ENCODE measurements at regions not wholly inside any gene's neighbourhood (a gene's known extent, or its start where the extent isn't known, plus 50 kb on each side); places are given as distances from the start of the nearest gene placed in this dataset.

GRCh38 chr16:50925758-50926357 is 184.0 kb downstream of the CYLD start:
- ATAC-seq (no peak), DNase-seq (ENCODE audit: low spot score in 2 of 2) (no peak)
- no peak overlapping the region for H3K27ac Mint-ChIP-seq
- no peaks in the 10 kb centered on the region for H3K36me3 Mint-ChIP-seq
- peaks cover 0 to 4% of the 10 kb centered on the region in 2 donors for H3K9me3 Mint-ChIP-seq

- H3K27ac Mint-ChIP-seq = no peak overlapping the region
- peaks cover 0 to 4% of the 10 kb centered on the region in 2 donors for H3K9me3 Mint-ChIP-seq
- no peaks in the 10 kb centered on the region for H3K36me3 Mint-ChIP-seq
- DNase-seq (ENCODE audit: low spot score in 2 of 2) (no peak), ATAC-seq (no peak)
Observed at GRCh38 chr16:50924759-50925545, 183.1 kb downstream of the CYLD start.

DNA sequence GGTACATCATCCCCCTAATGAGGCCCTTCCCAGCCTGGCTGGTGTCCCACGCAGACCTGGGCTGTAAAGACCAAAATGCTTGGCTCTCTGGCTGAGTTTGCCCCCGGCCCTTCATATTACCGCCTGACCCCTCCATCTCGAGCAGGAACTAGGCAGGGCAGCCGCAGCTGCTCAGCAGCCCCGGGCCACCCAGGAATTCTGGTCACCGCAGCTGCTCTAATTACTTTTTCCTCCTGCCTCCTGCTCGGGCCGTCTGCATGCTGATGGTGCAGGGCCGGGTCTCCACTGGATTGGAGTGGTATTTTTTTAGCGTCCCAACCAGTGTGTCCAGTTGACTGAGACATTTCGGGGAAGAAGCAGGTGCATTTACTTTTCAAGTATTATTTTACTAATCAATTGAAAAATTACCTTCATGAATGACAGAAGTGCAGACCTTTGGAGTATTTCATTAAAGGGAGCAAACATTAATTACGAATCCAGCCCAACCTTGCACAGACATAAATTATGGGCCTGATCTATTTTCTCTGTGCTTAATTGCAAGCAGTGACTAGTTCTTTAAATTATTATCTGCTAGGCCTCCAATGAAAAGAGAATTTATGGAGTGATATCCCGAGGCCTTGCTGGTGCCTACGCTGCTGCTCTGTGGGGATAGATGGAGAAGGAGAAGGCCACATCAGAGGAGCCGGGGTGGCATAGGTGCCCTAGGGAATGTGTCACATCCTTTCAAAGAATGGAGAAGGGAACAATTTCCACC is 176.2 kb downstream of the CYLD start:
- Mint-ChIP-seq H3K9me3 (peaks cover 0 to 4% of the 10 kb centered on the region in 2 donors), H3K27ac (no peak overlapping the region), H3K36me3 (no peaks in the 10 kb centered on the region)
- ATAC-seq = no peak
- no peak for DNase-seq (ENCODE audit: low spot score in 2 of 2)

GRCh38 chr16:50916040-50916439 is 174.2 kb downstream of the CYLD start:
- H3K36me3 Mint-ChIP-seq = no peaks in the 10 kb centered on the region
- no peaks in the 10 kb centered on the region for H3K9me3 Mint-ChIP-seq
- DNase-seq (ENCODE audit: low spot score in 2 of 2) = no peak
- no peak for ATAC-seq
- H3K27ac Mint-ChIP-seq = no peak overlapping the region

DNA sequence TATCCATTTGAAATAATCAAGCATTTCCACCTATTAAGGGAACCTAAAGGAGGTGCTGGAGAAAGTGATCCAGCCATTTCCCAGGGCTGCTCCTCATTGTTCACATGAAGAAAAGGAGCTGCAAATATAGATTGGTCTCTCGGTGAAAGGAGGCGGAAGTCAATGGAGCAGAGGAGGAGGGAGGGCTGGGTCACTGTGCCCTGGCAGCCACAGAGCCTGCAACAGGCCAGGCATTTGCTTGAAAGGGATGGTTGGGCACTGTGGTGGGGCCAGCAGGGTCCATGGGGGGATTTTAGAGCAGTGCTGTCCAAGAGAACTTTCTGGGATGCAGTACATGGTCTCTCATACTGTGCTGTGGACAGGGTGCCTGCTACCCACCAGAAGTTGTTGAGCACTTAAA is 173.2 kb downstream of the CYLD start:
- no peak overlapping the region for H3K27ac Mint-ChIP-seq
- H3K9me3 Mint-ChIP-seq = no peaks in the 10 kb centered on the region
- DNase-seq (ENCODE audit: low spot score in 2 of 2) (no peak), ATAC-seq (no peak)
- no peaks in the 10 kb centered on the region for H3K36me3 Mint-ChIP-seq

DNA sequence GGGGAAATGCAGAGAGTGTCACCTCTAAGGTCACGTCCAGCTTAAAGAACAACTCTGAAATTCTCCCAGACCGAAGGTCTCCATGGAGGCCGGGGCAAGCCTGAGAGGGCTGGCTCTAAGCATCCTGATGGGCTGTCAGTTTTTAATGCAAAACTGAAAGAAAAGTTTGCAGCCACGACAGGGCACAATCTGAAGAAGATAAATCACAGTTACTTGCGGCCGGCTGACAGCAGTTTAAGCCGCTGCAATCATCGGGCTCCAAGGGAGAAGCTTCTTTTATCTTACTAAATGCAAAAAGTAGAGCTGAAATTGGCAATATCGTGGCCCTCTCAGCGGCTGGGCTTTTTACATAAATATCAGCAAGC is 168.8 kb downstream of the CYLD start:
- ATAC-seq (no peak), DNase-seq (ENCODE audit: low spot score in 2 of 2) (no peak)
- no peaks in the 10 kb centered on the region for H3K9me3 Mint-ChIP-seq
- no peaks in the 10 kb centered on the region for H3K36me3 Mint-ChIP-seq
- no peak overlapping the region for H3K27ac Mint-ChIP-seq

DNA sequence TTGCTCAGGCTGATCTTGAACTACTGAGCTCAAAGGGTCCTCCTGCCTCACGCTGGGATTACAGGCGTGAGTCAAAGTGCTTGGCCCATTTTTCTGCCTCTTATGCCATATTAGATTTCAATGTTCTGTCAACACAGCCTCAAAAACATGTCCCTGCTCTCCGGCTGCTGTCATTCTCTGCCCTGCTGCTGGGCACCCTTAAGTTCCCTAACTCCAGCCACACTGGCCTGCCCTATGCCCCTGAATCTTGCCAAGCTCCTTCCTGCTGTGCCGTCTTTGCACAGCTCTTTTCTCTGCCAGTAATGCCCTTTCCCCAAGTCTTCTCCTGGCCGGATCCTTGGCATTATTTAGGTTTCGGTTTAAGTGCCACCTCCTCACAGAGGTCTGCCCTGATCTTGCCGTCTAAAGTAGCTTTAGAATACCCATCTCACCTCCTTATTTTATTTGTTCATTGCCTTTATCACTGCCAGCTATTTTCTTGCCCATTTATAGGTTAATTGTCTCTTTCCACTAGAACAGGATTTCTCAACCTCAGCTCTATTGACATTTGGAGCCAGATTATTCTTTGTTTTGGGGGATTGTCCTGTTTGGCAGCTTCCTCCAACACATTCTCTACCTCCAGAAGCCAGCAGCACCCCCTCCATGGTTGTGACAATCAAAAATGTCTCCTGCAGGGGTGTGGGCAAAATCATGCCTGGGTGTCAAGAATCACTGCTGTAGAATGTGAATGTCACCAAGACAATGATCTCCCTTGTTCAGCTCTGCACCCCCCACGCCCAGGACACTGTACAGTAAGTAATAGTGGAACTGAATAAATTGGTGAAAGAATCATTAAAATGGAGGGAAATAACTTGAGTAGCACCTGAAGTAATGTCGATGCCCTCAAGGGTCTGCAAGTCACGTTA is 168.2 kb downstream of the CYLD start:
- Mint-ChIP-seq H3K9me3 (no peaks in the 10 kb centered on the region), H3K27ac (no peak overlapping the region), H3K36me3 (no peaks in the 10 kb centered on the region)
- ATAC-seq = no peak
- DNase-seq (ENCODE audit: low spot score in 2 of 2) = no peak

DNA sequence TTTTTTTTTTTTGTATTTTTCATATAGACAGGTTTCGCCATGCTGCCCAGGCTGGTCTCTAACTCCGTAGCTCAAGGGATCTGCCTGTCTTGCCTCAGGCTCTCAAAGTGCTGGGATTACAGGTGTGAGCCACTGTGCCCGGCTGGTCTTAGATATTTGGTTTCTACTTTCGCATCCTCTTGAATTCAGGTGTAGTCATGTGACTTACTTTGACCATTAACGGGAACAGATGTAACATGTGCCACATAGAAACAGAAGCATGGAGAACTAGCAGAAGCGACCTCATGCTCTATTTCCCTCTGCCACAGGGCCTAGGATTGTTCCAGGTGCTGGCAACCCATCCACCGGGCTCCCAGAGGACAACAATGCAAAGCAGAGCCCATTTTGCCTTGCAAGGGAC is 166.6 kb downstream of the CYLD start:
- no peak overlapping the region for H3K27ac Mint-ChIP-seq
- DNase-seq (ENCODE audit: low spot score in 2 of 2) (no peak), ATAC-seq (no peak)
- H3K9me3 Mint-ChIP-seq = no peaks in the 10 kb centered on the region
- no peaks in the 10 kb centered on the region for H3K36me3 Mint-ChIP-seq

DNA sequence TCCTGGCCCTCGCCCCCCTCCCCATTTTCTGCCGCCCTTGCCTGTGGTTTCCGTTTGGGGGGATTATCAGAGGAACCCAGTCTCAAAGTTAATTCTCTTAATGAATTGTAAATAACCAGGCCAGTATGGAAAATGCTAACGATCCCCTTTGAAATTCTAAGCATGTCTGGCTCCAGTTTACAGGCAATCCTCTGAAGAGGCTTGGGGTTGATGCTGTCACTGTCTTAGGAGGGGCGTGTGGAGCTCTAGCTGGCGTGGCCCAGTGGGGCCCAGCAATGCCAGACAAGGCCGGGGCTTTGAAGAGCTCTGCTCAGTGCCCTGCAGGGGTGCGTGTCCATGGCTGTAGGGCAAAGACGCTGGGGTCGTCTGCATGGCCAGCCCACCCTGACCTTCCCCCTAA is 164.6 kb downstream of the CYLD start:
- Mint-ChIP-seq H3K9me3 (no peaks in the 10 kb centered on the region), H3K36me3 (no peaks in the 10 kb centered on the region), H3K27ac (no peak overlapping the region)
- ATAC-seq (no peak), DNase-seq (ENCODE audit: low spot score in 2 of 2) (no peak)

DNA sequence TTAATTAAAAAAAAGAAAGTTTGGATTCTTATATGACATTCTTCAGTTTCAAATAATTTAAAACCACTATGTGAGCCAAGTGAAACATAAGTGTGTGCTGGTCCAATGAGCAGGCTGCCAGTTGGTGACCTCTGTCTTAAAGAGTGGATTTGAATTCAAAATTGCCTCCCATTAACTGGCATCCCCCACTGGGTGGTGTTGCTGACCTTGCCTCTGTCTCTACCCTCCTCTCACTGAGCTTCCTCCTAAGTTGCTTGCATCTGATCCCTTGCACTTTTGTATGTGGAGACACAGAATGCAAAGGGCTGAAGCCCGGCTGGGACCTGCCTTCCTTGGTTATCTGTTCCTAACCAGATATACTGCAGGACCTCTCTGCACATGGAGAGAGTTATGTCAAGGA is 160.6 kb downstream of the CYLD start:
- no peak for DNase-seq (ENCODE audit: low spot score in 2 of 2)
- Mint-ChIP-seq H3K36me3 (no peaks in the 10 kb centered on the region), H3K9me3 (no peaks in the 10 kb centered on the region), H3K27ac (no peak overlapping the region)
- ATAC-seq = no peak

GRCh38 chr16:50901062-50901461 is 159.2 kb downstream of the CYLD start:
- H3K36me3 Mint-ChIP-seq = peaks cover 0 to 1% of the 10 kb centered on the region in 2 donors
- no peak overlapping the region for H3K27ac Mint-ChIP-seq
- no peak for DNase-seq (ENCODE audit: low spot score in 2 of 2)
- ATAC-seq = no peak
- H3K9me3 Mint-ChIP-seq = peaks cover 7 to 8% of the 10 kb centered on the region in 2 donors

- no peak for DNase-seq (ENCODE audit: low spot score in 2 of 2)
- ATAC-seq = no peak
- Mint-ChIP-seq H3K36me3 (peaks cover 0 to 7% of the 10 kb centered on the region in 2 donors), H3K27ac (no peak overlapping the region), H3K9me3 (peaks cover 12 to 14% of the 10 kb centered on the region in 2 donors)
Observed at GRCh38 chr16:50900391-50900942, 158.6 kb downstream of the CYLD start.

DNA sequence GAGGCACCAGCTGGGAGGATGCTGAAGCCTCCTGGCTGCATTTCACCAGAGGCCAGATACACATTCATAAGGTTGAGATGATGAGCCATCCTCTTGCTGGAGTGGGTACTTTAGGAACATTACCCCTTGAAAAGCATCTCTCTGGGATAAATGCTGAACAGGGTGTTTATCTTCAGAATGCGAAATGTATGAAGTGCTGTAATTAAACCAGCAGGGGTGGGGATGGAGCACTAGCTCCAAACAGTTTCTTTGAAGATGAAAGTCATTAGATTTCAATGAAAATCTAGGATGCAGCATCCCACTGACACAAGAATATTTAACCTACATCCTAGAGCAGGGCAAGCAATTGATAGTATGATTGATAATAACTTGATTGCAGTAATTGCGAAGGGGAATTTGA is 158.1 kb downstream of the CYLD start:
- ATAC-seq (no peak), DNase-seq (ENCODE audit: low spot score in 2 of 2) (no peak)
- no peak overlapping the region for H3K27ac Mint-ChIP-seq
- peaks cover 0 to 8% of the 10 kb centered on the region in 2 donors for H3K36me3 Mint-ChIP-seq
- peaks cover 12 to 14% of the 10 kb centered on the region in 2 donors for H3K9me3 Mint-ChIP-seq

DNA sequence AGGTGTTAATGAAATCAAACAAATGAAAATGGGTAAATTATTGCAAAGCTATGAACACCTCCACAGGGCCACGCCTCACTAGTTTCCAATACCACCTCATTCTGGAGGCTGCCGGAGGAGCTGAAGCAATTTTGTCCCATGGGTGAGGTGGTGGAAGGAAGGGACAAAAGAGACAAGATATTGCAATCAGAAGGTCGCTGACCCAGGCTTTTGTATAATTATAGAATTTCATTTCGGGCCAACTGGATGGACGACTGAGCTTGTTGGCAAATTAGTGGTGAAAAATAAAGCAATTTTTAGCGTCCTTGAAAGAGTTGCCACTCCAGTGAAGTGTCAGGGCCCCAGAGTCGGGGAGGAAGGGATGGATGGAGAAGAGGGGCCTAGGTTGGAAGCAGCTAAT is 147.9 kb downstream of the CYLD start:
- no peak overlapping the region for H3K27ac Mint-ChIP-seq
- ATAC-seq (no peak), DNase-seq (ENCODE audit: low spot score in 2 of 2) (no peak)
- no peaks in the 10 kb centered on the region for H3K9me3 Mint-ChIP-seq
- no peaks in the 10 kb centered on the region for H3K36me3 Mint-ChIP-seq

DNA sequence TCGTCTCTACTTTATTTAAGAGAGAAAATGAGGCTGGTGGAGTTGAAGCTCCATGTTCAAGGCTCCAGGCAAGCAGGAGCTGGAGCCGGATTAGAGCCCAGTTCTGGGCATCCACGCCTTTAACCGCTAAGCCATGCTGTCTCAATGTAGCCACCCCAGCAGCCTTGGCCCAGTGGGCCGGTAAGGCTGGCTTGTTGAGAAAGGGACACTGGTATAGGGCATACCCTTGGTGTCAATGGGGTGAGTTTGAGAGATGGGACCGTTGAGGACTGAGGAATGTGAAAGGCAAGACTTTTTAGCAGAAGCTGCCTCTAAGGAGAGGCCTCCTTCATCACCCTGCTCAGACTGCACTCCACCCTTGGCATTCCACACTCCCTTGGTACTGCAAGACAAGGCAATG is 147.4 kb downstream of the CYLD start:
- no peaks in the 10 kb centered on the region for H3K36me3 Mint-ChIP-seq
- H3K9me3 Mint-ChIP-seq = no peaks in the 10 kb centered on the region
- no peak for ATAC-seq
- no peak for DNase-seq (ENCODE audit: low spot score in 2 of 2)
- no peak overlapping the region for H3K27ac Mint-ChIP-seq

- no peak overlapping the region for H3K27ac Mint-ChIP-seq
- DNase-seq (ENCODE audit: low spot score in 2 of 2) (no peak), ATAC-seq (no peak)
- no peaks in the 10 kb centered on the region for H3K9me3 Mint-ChIP-seq
- no peaks in the 10 kb centered on the region for H3K36me3 Mint-ChIP-seq
Observed at GRCh38 chr16:50888486-50889261, 146.8 kb downstream of the CYLD start.

All from activated naive CD4-positive, alpha-beta T cell treated with anti-CD3 and anti-CD28 coated beads, Interleukin-2, amount 50 U/mL, for 72 hours (primary cell).